K562 (cell line): ENCODE measurements at regions not wholly inside any gene's neighbourhood (a gene's known extent, or its start where the extent isn't known, plus 50 kb on each side); places are given as distances from the start of the nearest gene placed in this dataset.

Experiments used
- CHD1 ChIP-seq: fragments of 200-600 bp; sonication (generic); IDR thresholded peaks from one replicate; pipeline ENCODE4 v1.6.1; 2012; ENCODE audit warnings: mild to moderate bottlenecking, moderate library complexity, low read length, inconsistent platforms
- SIRT6 ChIP-seq: IDR thresholded peaks from one replicate; pipeline ENCODE4 v1.6.1; 2012; ENCODE audit warnings: low read depth, mild to moderate bottlenecking, control low read depth, inconsistent platforms, low read length, moderate library complexity
- ZNF655 ChIP-seq: fragments of 250-450 bp; sonication (Bioruptor Pico); IDR thresholded peaks from 2 replicates; pipeline ENCODE4 v1.5.0; 2021

- TF ChIP-seq CHD1 (no peak), ZNF655 (CRISPR knock-in tag) (no peak), SIRT6 (no peak)
Measured at GRCh38 chr7:119931230-119931824, 341.6 kb upstream of the KCND2 start.
